ENCODE measurements at regions not wholly inside any gene's neighbourhood (a gene's known extent, or its start where the extent isn't known, plus 50 kb on each side); places are given as distances from the start of the nearest gene placed in this dataset.
A peak's percentile ranks its signal among the peaks of the same experiment; 100 is the strongest.

DNA sequence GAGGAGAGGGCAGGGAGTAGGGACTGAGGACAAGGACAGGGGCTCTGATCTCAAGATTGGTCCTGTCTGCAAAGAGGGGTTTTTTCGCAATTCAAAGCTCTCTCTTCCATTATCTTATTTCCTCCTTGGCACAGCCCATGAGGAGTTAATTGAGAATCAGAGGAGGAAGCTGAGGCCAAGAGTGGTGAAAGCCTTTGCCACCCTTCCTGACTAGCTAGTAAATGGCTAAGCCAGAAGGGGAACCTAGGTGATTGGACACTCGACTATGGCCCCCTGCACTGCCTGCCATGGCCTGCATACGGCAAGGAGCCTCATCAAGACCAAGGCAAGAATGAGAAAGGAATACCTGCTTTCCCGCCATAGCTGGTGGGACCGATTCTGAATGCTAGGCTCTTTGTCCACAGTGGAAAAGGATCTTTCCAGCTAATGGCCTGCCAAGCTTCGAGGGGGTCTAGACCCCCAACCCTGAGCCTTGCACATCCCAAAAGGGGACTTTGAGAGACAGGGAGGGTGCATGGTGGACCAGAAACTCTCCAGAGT, 237.9 kb downstream of the HAUS1 start:
- Histone ChIP-seq H3K9me3 (no peaks in the 10 kb centered on the region), H3K27me3 (replicated peaks in 1 of 7) (peaks cover 0 to 18% (median 0%) of the 10 kb centered on the region in 7 donors), H3K27ac (peak overlapping the region in 3 of 8 donors; percentile 21 to 72 (median 27)), H3K4me3 (no peak overlapping the region), H3K36me3 (no peaks in the 10 kb centered on the region), H3K4me1 (peaks cover 25 to 97% (median 52%) of the 10 kb centered on the region in 6 donors)
- peak; percentile 55 for DNase-seq
- TF ChIP-seq CTCF (IDR thresholded peaks at IDR 0.05 in 8 of 11, conservative IDR thresholded peaks at IDR 0.05 in 3 of 11) (no peak), POLR2AphosphoS5 (IDR thresholded peaks at IDR 0.05) (no peak), POLR2A (IDR thresholded peaks at IDR 0.05) (no peak)
- WGBS, 5 donors: 57 to 72% (median 65%) methylated on average over 6 of the region's 6 CpGs
- intact Hi-C loops (cut with DNase I; ENCODE audit: low total_unique reads): no loop called here

DNA sequence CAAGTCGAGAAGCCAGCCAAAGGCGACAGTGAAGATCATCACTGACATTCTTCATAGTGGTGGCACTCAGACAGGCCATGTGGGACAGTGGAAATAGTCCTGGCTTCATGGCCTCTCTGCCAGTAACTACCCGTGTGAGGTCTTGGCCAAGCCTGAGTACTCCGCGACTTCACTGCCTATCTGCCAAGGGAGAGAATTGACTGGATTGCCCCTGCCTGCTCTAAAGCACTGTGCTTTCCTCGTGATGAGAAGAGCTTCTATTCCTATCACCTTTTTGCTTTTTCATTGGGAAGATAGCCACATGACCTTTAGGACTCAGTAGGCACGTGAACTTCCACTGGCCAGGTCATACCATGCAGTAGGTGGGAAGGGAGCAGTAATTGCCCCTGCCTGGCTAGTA, 239.3 kb downstream of the HAUS1 start:
- Histone ChIP-seq H3K4me1 (peaks cover 23 to 83% (median 44%) of the 10 kb centered on the region in 6 donors), H3K9me3 (no peaks in the 10 kb centered on the region), H3K27me3 (replicated peaks in 1 of 7) (peaks cover 0 to 6% (median 0%) of the 10 kb centered on the region in 7 donors), H3K27ac (peak overlapping the region in 6 of 8 donors; percentile 38 to 76 (median 60)), H3K4me3 (no peak overlapping the region), H3K36me3 (no peaks in the 10 kb centered on the region)
- intact Hi-C loops (cut with DNase I; ENCODE audit: low total_unique reads): no loop called here
- peak; percentile 59 for DNase-seq
- WGBS, 5 donors: 56 to 72% (median 64%) methylated on average over 7 of the region's 7 CpGs
- TF ChIP-seq POLR2AphosphoS5 (IDR thresholded peaks at IDR 0.05) (no peak), POLR2A (IDR thresholded peaks at IDR 0.05) (no peak), CTCF (IDR thresholded peaks at IDR 0.05 in 8 of 11, conservative IDR thresholded peaks at IDR 0.05 in 3 of 11) (no peak)

DNA sequence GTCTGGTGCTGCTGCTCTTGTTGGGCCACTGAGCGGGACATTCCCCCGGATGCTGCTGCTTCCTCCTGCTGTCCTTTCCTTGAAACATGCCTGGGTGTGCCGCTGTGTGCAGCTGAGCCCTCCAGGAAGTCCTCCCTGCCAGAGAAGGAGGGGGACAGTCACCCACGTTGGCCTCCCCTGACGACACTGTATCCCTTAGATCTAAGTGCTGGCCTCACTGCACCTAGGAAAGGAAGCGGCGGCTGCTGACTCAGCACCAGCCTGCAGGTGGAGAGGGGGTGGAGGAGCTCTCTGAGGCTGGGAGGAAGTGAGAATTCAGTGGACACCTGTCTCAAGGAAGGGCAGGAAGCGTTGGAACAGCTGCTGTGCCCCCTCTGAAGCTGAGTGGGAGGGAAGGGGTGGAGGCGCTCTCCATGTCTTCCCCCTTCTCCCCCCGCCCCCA, 239.8 kb downstream of the HAUS1 start:
- WGBS, 5 donors: 7 to 22% (median 8%) methylated on average over 8 to 10 of the region's 10 CpGs
- no peaks in the 10 kb centered on the region for H3K36me3 ChIP-seq
- intact Hi-C loops (cut with DNase I; ENCODE audit: low total_unique reads): no loop called here
- TF ChIP-seq POLR2AphosphoS5 (IDR thresholded peaks at IDR 0.05) (peak; percentile 82 to 90 (median 88)), CTCF (IDR thresholded peaks at IDR 0.05 in 8 of 11, conservative IDR thresholded peaks at IDR 0.05 in 3 of 11) (no peak)
- H3K27ac ChIP-seq: peak overlapping the region in 6 of 8 donors; percentile 6 to 76 (median 60)
- H3K9me3 ChIP-seq: no peaks in the 10 kb centered on the region
- peak; percentile 88 for DNase-seq
- H3K4me1 ChIP-seq: peaks cover 23 to 78% (median 41%) of the 10 kb centered on the region in 6 donors
- H3K27me3 ChIP-seq (replicated peaks in 1 of 7): peaks cover 0 to 2% (median 0%) of the 10 kb centered on the region in 7 donors
- peak overlapping the region in 1 of 8 donors; percentile 39 for H3K4me3 ChIP-seq

DNA sequence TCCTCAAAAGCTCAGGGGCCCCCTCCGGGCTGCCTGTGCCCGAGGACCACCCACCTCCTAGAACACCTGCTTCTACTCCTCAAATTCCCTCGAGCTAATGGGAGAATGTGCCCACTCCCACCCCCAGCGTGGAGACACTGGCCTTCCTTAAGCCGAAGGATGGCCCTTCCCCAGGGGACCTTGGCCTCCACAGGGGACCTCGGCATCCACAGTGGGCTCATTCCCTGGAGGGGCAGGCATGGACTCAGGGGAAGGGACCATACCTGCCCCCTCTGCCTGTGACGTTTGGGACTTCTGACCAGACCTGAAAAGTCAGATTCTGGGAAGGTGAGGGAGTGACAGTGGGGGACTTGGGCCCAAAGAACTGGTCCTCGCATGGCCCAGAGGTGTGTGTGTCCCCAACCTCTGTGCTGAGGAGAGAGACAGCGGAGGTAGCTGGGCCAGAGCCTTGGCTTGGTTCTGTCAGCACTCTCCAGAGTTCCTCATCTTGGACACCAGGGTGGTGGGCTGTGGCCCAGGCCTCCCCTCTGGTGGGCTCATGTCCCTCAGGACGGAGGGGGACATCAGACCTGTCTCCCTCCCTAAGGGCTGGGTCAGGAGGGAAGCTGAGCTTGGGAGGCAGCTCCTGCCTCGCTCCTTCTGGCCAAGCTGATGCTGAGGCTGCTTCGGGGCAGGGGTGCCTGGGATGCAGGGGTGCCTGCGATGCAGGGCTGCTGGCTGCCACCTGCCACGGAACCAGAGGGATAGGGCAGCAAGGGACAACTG, 240.4 kb downstream of the HAUS1 start:
- TF ChIP-seq POLR2A (IDR thresholded peaks at IDR 0.05): no peak
- no peak for TF ChIP-seq CTCF (IDR thresholded peaks at IDR 0.05 in 8 of 11, conservative IDR thresholded peaks at IDR 0.05 in 3 of 11)
- peak in 1 of 3 donors; percentile 19 for TF ChIP-seq POLR2AphosphoS5 (IDR thresholded peaks at IDR 0.05)
- Histone ChIP-seq H3K4me3 (peak overlapping the region in 1 of 8 donors; percentile 39), H3K27me3 (replicated peaks in 1 of 7) (no peaks in the 10 kb centered on the region), H3K9me3 (no peaks in the 10 kb centered on the region), H3K27ac (peak overlapping the region in 6 of 8 donors; percentile 6 to 76 (median 60)), H3K36me3 (no peaks in the 10 kb centered on the region), H3K4me1 (peaks cover 23 to 71% (median 41%) of the 10 kb centered on the region in 6 donors)
- 51 to 63% (median 59%) methylated on average over 11 to 14 of the region's 14 CpGs for WGBS, 5 donors
- intact Hi-C loops (cut with DNase I; ENCODE audit: low total_unique reads): no loop called here
- peak; percentile 72 for DNase-seq

Measured in spleen (tissue), 11 donors.